A549 (cell line): ENCODE measurements at regions not wholly inside any gene's neighbourhood (a gene's known extent, or its start where the extent isn't known, plus 50 kb on each side); places are given as distances from the start of the nearest gene placed in this dataset.

Experiments
- CBX2 ChIP-seq: fragments of 200-600 bp; sonication (generic); IDR thresholded peaks from 2 replicates; pipeline ENCODE4 v1.6.1; 2016; ENCODE audit warnings: low read depth, mild to moderate bottlenecking, borderline replicate concordance
- CEBPB ChIP-seq, 2 experiments: fragments of >200 bp in 1 of 2; sonication (Bioruptor Twin) in 1 of 2; formaldehyde crosslinking in 1 of 2; IDR thresholded peaks; 2 replicates each; pipeline ENCODE4 v1.6.1; 2012 to 2016
- CTCF ChIP-seq: fragments of >200 bp; sonication (Bioruptor Twin); formaldehyde crosslinking; IDR thresholded peaks from 3 replicates; pipeline ENCODE4 v1.5.1; 2016
- EP300 ChIP-seq, 2 experiments: fragments of >200 bp; sonication (Bioruptor Twin); formaldehyde crosslinking; IDR thresholded peaks; 2 replicates in 1 of 2; 3 replicates in 1 of 2; pipeline ENCODE4 v1.6.1; 2016 to 2017
- ESRRA ChIP-seq: fragments of 150-350 bp; IDR thresholded peaks from 2 replicates; pipeline ENCODE4 v1.6.1; 2014; ENCODE audit warnings: mild to moderate bottlenecking, low read length, borderline replicate concordance
- HDAC2 ChIP-seq: fragments of 200-600 bp; sonication (generic); IDR thresholded peaks from 2 replicates; pipeline ENCODE4 v1.6.1; 2016
- HOXB5 ChIP-seq: fragments of 250-450 bp; sonication (Bioruptor Pico); IDR thresholded peaks from 2 replicates; pipeline ENCODE4 v1.5.0; 2020; ENCODE audit warnings: mild to moderate bottlenecking, moderate library complexity
- MAFK ChIP-seq: fragments of 450-650 bp; IDR thresholded peaks from 2 replicates; pipeline ENCODE4 v1.6.1; 2014; ENCODE audit not compliant: partially characterized antibody
- PBX3 ChIP-seq: IDR thresholded peaks from 2 replicates; pipeline ENCODE4 v1.6.1; 2012
- POLR2A ChIP-seq: IDR thresholded peaks from 2 replicates; pipeline ENCODE4 v1.6.1; 2012; ENCODE audit warnings: mild to moderate bottlenecking, low read length
- RAD21 ChIP-seq, 2 experiments: fragments of >200 bp in 1 of 2; sonication (Bioruptor Twin) in 1 of 2; formaldehyde crosslinking in 1 of 2; IDR thresholded peaks in 1 of 2; conservative IDR thresholded peaks in 1 of 2; 2 replicates in 1 of 2; 3 replicates in 1 of 2; pipeline ENCODE4 v1.6.1; 2012 to 2018; ENCODE audit warnings: inconsistent platforms in 1 of 2
- RCOR1 ChIP-seq: fragments of 150-350 bp; IDR thresholded peaks from 2 replicates; pipeline ENCODE4 v1.6.1; 2014; ENCODE audit warnings: antibody characterized with exemption, low read length, low read depth
- REST ChIP-seq: fragments of 200-600 bp; sonication (generic); IDR thresholded peaks from 2 replicates; pipeline ENCODE4 v1.6.1; 2016; ENCODE audit warnings: antibody characterized with exemption, mild to moderate bottlenecking, moderate library complexity

- TF ChIP-seq CTCF = no peak
- TF ChIP-seq RCOR1 = no peak
- TF ChIP-seq REST = no peak
- TF ChIP-seq POLR2A = no peak
- TF ChIP-seq EP300 (IDR thresholded peaks at IDR 0.05) = no peak
- TF ChIP-seq RAD21 (conservative IDR thresholded peaks at IDR 0.05 in 1 of 2, IDR thresholded peaks at IDR 0.05 in 1 of 2) = no peak
- TF ChIP-seq MAFK = no peak
- no peak for TF ChIP-seq PBX3
- no peak for TF ChIP-seq CBX2
- no peak for TF ChIP-seq HDAC2
- TF ChIP-seq CEBPB (IDR thresholded peaks at IDR 0.05) = no peak
- TF ChIP-seq ESRRA = no peak
- TF ChIP-seq HOXB5 (CRISPR knock-in tag) = no peak
These were observed 88.9 kb upstream of the CYP1B1 start for GRCh38 chr2:38164881-38165280.
